HUDEP-2 (cell line): ENCODE measurements at regions not wholly inside any gene's neighbourhood (a gene's known extent, or its start where the extent isn't known, plus 50 kb on each side); places are given as distances from the start of the nearest gene placed in this dataset.

Experiments
- DNase-seq, 76 experiments: peaks; one replicate each; lab custom pipeline; 2025; ENCODE audit not compliant: unreplicated experiment in 76 of 76; lab: John Stamatoyannopoulos, UW

- DNase-seq = no peak
These were observed 315.7 kb upstream of the GADL1 start for GRCh38 chr3:31210068-31210645.

GRCh38 chr3:31213869-31214486 lies 318.7 kb upstream of the STT3B start:
- no peak for DNase-seq

- no peak for DNase-seq
These were observed 314.6 kb upstream of the STT3B start for GRCh38 chr3:31218082-31218481.

GRCh38 chr3:31219131-31219843 lies 313.4 kb upstream of the STT3B start:
- no peak for DNase-seq

- DNase-seq = no peak
These were observed 312.3 kb upstream of the STT3B start for GRCh38 chr3:31220431-31220830.

GRCh38 chr3:31223278-31223677 lies 309.4 kb upstream of the STT3B start:
- DNase-seq = no peak

GRCh38 chr3:31224936-31225335 lies 307.8 kb upstream of the STT3B start:
- no peak for DNase-seq

- peak in 1 of 76 experiments; percentile 9 for DNase-seq
These were observed 306.8 kb upstream of the STT3B start for GRCh38 chr3:31225923-31226322.

- DNase-seq = no peak
These were observed 306.4 kb upstream of the STT3B start for GRCh38 chr3:31226346-31226745.

- no peak for DNase-seq
These were observed 305.6 kb upstream of the STT3B start for GRCh38 chr3:31227131-31227562.

GRCh38 chr3:31230425-31231223 lies 302.1 kb upstream of the STT3B start:
- no peak for DNase-seq

- DNase-seq = no peak
These were observed 300.4 kb upstream of the STT3B start for GRCh38 chr3:31232055-31233025.

- no peak for DNase-seq
These were observed 298.6 kb upstream of the STT3B start for GRCh38 chr3:31234145-31234544.

GRCh38 chr3:31235062-31235700 lies 297.5 kb upstream of the STT3B start:
- DNase-seq = no peak

GRCh38 chr3:31237887-31238286 lies 294.8 kb upstream of the STT3B start:
- no peak for DNase-seq

GRCh38 chr3:31240013-31240412 lies 292.7 kb upstream of the STT3B start:
- no peak for DNase-seq

- no peak for DNase-seq
These were observed 292.3 kb upstream of the STT3B start for GRCh38 chr3:31240466-31240865.

GRCh38 chr3:31240874-31241273 lies 291.9 kb upstream of the STT3B start:
- DNase-seq = no peak

GRCh38 chr3:31241533-31241932 lies 291.2 kb upstream of the STT3B start:
- DNase-seq = no peak
